ENCODE measurements at regions not wholly inside any gene's neighbourhood (a gene's known extent, or its start where the extent isn't known, plus 50 kb on each side); places are given as distances from the start of the nearest gene placed in this dataset.

GRCh38 chr2:238613610-238614009 is 186.9 kb downstream of the ASB1 start:
- TF ChIP-seq CTCF (conservative IDR thresholded peaks at IDR 0.05 in 1 of 2, IDR thresholded peaks at IDR 0.05 in 1 of 2; ENCODE audit: low read depth in 1 of 2, low read length in 2 of 2) (no peak), EZH2 (IDR thresholded peaks at IDR 0.05; ENCODE audit: low read length, missing control alignments) (no peak)

Measured in fibroblast of lung (primary cell).